Nephron (organoid): ENCODE measurements at regions not wholly inside any gene's neighbourhood (a gene's known extent, or its start where the extent isn't known, plus 50 kb on each side); places are given as distances from the start of the nearest gene placed in this dataset.
A peak's percentile ranks its signal among the peaks of the same experiment; 100 is the strongest.

ENCODE experiments used
- H3K27ac Mint-ChIP-seq, 3 experiments: 2 replicates each; pipeline ENCODE4 v1.8.0; 2020; ENCODE audit warnings: mixed read lengths in 3 of 3, mild to moderate bottlenecking in 2 of 3, moderate library complexity in 1 of 3
- H3K27me3 Mint-ChIP-seq: 2 replicates; pipeline ENCODE4 v1.8.0; 2021; ENCODE audit warnings: low read depth, mild to moderate bottlenecking, moderate library complexity, mixed read lengths
- H3K36me3 Mint-ChIP-seq: 2 replicates; pipeline ENCODE4 v1.8.0; 2020; ENCODE audit warnings: low read depth, mixed read lengths
- H3K4me1 Mint-ChIP-seq: 2 replicates; pipeline ENCODE4 v1.8.0; 2020; ENCODE audit warnings: mixed read lengths
- H3K4me3 Mint-ChIP-seq, 3 experiments: 2 replicates each; pipeline ENCODE4 v1.8.0; 2020; ENCODE audit warnings: mild to moderate bottlenecking in 3 of 3, mixed read lengths in 3 of 3, moderate library complexity in 2 of 3
- H3K9me3 Mint-ChIP-seq: 2 replicates; pipeline ENCODE4 v1.8.0; 2020; ENCODE audit warnings: mixed read lengths
- TF ChIP-seq, protein P1 (sequence below), 3 experiments: fragments of 200-600 bp; sonication (generic); IDR thresholded peaks; one replicate each; pipeline ENCODE4 v1.5.0; 2021; ENCODE audit warnings: antibody characterized with exemption in 3 of 3; ENCODE audit not compliant: unreplicated experiment in 3 of 3

DNA sequence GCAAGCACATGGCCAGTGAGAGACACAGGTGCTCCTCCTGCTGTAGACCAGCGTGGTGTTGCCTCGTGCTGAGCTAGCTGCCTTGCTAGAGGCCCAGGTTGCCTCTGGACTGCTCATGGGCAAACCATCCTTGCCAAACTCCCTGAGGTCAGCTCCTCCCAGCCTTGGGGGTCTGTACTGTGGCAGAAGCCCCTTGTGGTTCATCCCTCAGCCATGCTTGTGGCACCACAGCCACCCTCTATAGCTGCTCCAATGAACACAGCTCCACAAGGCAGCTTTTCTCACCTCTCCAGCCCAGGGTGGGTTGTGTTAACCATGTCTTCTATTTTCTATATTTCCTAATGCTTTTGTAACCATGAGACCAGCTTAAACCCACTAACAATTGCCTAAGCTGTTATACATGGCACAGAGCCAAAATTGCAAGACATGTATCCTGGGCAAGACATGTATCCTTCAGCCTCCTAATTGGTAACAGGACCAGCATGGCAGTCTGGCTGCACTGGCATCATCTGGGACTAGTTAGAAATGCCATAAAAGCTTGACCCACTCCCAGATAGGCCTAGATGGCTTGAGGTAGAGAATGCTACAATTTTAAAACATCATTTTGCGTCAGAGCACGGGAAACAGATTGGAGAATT lies 183.1 kb upstream of the S1PR3 start:
- no peaks in the 10 kb centered on the region for H3K36me3 Mint-ChIP-seq
- H3K4me3 Mint-ChIP-seq: no peak overlapping the region
- TF ChIP-seq, protein P1, sequence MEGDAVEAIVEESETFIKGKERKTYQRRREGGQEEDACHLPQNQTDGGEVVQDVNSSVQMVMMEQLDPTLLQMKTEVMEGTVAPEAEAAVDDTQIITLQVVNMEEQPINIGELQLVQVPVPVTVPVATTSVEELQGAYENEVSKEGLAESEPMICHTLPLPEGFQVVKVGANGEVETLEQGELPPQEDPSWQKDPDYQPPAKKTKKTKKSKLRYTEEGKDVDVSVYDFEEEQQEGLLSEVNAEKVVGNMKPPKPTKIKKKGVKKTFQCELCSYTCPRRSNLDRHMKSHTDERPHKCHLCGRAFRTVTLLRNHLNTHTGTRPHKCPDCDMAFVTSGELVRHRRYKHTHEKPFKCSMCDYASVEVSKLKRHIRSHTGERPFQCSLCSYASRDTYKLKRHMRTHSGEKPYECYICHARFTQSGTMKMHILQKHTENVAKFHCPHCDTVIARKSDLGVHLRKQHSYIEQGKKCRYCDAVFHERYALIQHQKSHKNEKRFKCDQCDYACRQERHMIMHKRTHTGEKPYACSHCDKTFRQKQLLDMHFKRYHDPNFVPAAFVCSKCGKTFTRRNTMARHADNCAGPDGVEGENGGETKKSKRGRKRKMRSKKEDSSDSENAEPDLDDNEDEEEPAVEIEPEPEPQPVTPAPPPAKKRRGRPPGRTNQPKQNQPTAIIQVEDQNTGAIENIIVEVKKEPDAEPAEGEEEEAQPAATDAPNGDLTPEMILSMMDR (IDR thresholded peaks at IDR 0.05; ENCODE audit: unreplicated experiment in 3 of 3): no peak
- H3K27ac Mint-ChIP-seq: peak overlapping the region in 2 of 3 experiments; percentile 72 to 95
- peaks cover 5% of the 10 kb centered on the region for H3K27me3 Mint-ChIP-seq
- H3K9me3 Mint-ChIP-seq: peaks cover 3% of the 10 kb centered on the region
- peaks cover 50% of the 10 kb centered on the region for H3K4me1 Mint-ChIP-seq

DNA sequence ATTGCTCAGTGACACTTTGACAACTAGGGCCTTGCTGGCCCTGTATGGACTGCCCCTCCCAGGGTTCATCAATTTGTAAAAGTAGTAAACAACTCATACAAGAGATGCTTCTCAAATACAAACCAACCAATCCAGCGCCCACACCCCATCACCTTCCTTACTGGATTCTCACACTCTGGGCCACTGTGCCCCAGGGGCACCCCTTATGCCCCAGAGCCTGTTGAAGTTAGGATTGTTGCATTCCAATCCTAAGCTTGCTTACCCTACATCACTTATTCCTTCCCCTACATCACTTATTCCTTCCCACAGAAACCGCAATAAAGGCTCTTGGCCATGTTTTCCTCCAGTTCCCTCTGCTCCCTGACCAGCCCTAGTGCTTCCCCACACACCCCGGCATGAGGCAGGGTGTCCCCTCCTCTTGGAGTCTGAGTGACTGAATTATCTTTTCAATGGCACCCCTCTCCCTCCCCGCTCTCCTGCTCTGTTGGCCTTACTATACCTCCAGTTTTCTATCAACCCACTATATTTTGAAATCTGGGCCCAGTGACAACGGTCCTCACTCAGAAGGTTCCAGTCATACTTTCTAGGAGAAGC lies 182.4 kb upstream of the S1PR3 start:
- Mint-ChIP-seq H3K36me3 (no peaks in the 10 kb centered on the region), H3K27ac (peak overlapping the region; percentile 87 to 95 (median 92)), H3K4me3 (no peak overlapping the region), H3K9me3 (peaks cover 2% of the 10 kb centered on the region), H3K27me3 (peaks cover 5% of the 10 kb centered on the region), H3K4me1 (peaks cover 49% of the 10 kb centered on the region)
- TF ChIP-seq, protein P1 (IDR thresholded peaks at IDR 0.05; ENCODE audit: unreplicated experiment in 3 of 3): no peak

DNA sequence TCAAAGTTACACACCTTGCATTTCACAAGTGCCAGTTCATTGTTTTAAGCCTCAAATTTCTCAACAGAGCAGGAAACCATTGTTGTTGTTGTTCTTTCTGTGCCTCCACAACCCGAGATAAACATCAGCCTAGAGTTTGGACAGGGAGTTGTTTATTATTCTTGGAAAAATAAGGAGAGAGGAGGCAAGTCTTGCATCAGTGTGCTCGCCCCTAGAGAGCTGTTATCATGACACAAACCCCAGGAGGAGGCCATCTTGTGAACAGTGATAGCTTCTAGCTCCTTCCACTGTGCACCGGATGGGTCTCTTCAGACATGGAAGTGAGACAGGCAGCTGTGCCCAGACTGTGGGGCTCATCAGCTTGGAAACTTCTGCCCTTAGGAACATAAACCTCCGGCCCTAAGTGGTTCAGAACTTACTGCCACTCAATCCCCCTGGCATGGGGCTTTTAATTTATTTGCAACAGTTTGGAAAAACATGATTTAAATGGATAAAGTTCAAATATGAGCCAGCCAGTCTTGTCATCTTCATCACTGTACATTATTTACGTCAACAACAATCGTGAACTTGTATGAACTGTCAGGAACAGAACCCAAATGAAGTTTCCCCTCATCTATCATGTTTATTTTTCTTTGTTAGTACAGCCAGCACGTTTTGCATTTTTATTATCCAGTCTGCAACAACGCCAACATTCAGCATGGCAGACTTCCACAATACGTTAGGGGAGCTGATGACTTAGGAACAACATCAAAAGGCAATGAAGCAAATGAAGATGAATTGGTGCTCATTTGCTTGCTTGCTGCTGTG lies 181.7 kb upstream of the S1PR3 start:
- H3K9me3 Mint-ChIP-seq: no peaks in the 10 kb centered on the region
- peak overlapping the region; percentile 87 to 95 (median 92) for H3K27ac Mint-ChIP-seq
- H3K4me1 Mint-ChIP-seq: peaks cover 47% of the 10 kb centered on the region
- peaks cover 5% of the 10 kb centered on the region for H3K27me3 Mint-ChIP-seq
- no peak overlapping the region for H3K4me3 Mint-ChIP-seq
- TF ChIP-seq, protein P1 (IDR thresholded peaks at IDR 0.05; ENCODE audit: unreplicated experiment in 3 of 3): no peak
- no peaks in the 10 kb centered on the region for H3K36me3 Mint-ChIP-seq

DNA sequence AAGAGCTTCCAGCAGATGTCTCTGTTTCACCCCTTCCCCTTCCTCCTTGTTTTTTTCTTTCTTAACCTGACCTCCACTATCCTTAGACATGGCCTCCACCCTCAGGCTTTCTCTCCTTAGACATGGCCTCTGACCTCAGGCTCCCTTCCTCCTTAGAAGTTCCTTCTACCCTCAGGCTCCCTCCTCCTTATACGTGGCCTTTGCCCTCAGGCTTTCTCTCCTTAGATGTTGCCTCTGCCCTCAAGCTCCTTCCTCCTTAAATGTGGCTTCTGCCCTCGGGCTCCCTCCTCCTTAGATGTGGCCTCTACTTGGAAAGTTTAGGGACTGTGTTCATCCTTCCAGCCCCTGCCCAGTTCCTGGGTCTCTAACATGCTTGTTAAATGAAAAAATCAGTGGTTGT lies 180.4 kb upstream of the S1PR3 start:
- H3K9me3 Mint-ChIP-seq: no peaks in the 10 kb centered on the region
- H3K27ac Mint-ChIP-seq: peak overlapping the region; percentile 87 to 95 (median 92)
- TF ChIP-seq, protein P1 (IDR thresholded peaks at IDR 0.05; ENCODE audit: unreplicated experiment in 3 of 3): no peak

DNA sequence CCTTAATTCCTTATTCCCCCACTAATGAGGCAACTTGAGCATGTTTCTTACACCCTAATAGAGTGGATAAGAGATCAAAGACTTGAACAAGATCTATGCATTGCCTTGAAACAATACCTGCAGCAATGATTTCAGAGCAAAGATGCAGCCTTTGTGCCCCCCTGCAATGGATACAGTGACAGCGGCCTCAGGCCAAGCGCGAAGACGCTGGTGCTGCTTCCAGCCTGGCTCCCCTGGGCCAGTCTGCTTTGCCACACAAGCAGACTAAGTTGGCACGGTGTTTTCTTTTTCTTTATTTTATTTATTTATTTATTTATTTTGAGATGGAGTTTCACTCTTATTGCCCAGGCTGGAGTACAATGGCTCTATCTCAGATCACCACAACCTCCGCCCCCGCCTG lies 179.8 kb upstream of the S1PR3 start:
- Mint-ChIP-seq H3K36me3 (no peaks in the 10 kb centered on the region), H3K27me3 (peaks cover 5% of the 10 kb centered on the region), H3K4me3 (no peak overlapping the region), H3K9me3 (no peaks in the 10 kb centered on the region), H3K27ac (peak overlapping the region; percentile 87 to 95 (median 92)), H3K4me1 (peaks cover 64% of the 10 kb centered on the region)
- TF ChIP-seq, protein P1 (IDR thresholded peaks at IDR 0.05; ENCODE audit: unreplicated experiment in 3 of 3): no peak

More for the DNA sequence above, 180.4 kb upstream of the S1PR3 start:
- H3K4me3 Mint-ChIP-seq: no peak overlapping the region
- peaks cover 59% of the 10 kb centered on the region for H3K4me1 Mint-ChIP-seq
- H3K36me3 Mint-ChIP-seq: no peaks in the 10 kb centered on the region
- peaks cover 5% of the 10 kb centered on the region for H3K27me3 Mint-ChIP-seq
